ENCODE measurements at regions not wholly inside any gene's neighbourhood (a gene's known extent, or its start where the extent isn't known, plus 50 kb on each side); places are given as distances from the start of the nearest gene placed in this dataset.

GRCh38 chr6:40244699-40245098 lies 310.4 kb upstream of the MOCS1 start:
- TF ChIP-seq CTCF (IDR thresholded peaks at IDR 0.05; ENCODE audit: insufficient read depth, low read length, poor library complexity, severe bottlenecking): no peak
- Histone ChIP-seq H3K36me3 (ENCODE audit: control insufficient read depth, insufficient read depth, low read length) (no peaks in the 10 kb centered on the region), H3K4me3 (replicated peaks; ENCODE audit: low read depth, low read length) (no peak overlapping the region), H3K27me3 (replicated peaks; ENCODE audit: control insufficient read depth, insufficient read depth, low read length) (no peaks in the 10 kb centered on the region; the same call in 1 of the 2 replicates)
- DNase-seq (ENCODE audit: extremely low read depth, insufficient read length): no peak

GRCh38 chr6:40232698-40233097 lies 298.4 kb upstream of the MOCS1 start:
- Histone ChIP-seq H3K4me3 (replicated peaks; ENCODE audit: low read depth, low read length) (no peak overlapping the region), H3K36me3 (ENCODE audit: control insufficient read depth, insufficient read depth, low read length) (no peaks in the 10 kb centered on the region), H3K27me3 (replicated peaks; ENCODE audit: control insufficient read depth, insufficient read depth, low read length) (no peaks in the 10 kb centered on the region)
- no peak for DNase-seq (ENCODE audit: extremely low read depth, insufficient read length)
- TF ChIP-seq CTCF (IDR thresholded peaks at IDR 0.05; ENCODE audit: insufficient read depth, low read length, poor library complexity, severe bottlenecking): no peak

DNA sequence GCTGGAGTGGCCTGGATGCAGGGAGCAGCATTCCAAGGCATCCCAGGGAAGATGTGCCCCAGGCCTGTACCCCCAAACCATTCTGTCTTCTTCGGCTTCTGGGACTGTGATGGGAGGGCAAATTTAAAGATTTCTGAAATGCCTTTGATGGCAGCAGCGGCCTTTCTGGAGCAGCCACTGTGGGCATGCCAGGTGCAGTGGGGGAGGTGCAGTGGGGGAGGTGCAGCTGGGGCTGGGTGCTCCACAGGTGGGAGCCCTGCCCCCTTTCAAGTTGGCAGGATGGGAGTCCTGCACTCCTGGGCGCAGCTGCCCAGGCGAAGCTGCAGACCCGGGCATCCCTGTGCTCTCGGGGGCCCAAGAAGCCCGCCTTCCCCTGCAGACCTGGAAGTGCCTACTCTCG lies 293.5 kb upstream of the MOCS1 start:
- no peak for DNase-seq (ENCODE audit: extremely low read depth, insufficient read length)
- TF ChIP-seq CTCF (IDR thresholded peaks at IDR 0.05; ENCODE audit: insufficient read depth, low read length, poor library complexity, severe bottlenecking): no peak
- Histone ChIP-seq H3K27me3 (replicated peaks; ENCODE audit: control insufficient read depth, insufficient read depth, low read length) (no peaks in the 10 kb centered on the region), H3K36me3 (ENCODE audit: control insufficient read depth, insufficient read depth, low read length) (no peaks in the 10 kb centered on the region), H3K4me3 (replicated peaks; ENCODE audit: low read depth, low read length) (no peak overlapping the region)

DNA sequence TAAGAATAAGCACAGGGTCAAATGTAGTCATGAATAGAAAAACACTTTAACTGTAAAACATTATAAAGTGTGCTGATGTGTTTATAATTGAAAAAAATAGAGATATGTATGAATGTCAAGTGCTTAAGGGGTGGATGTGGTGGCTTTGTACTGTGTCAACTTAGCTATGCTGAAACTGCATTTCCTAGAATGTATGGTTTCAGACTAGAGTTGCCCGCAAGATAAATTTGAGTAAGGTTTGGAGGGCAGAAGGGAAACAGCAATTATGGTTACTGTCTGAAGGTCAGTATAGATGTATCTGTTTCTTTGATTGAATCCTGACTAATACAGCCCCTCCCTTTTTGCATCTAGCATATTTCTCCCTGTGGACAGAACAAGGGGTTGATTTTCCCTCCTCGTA lies 288.1 kb upstream of the MOCS1 start:
- DNase-seq (ENCODE audit: extremely low read depth, insufficient read length): no peak
- TF ChIP-seq CTCF (IDR thresholded peaks at IDR 0.05; ENCODE audit: insufficient read depth, low read length, poor library complexity, severe bottlenecking): no peak
- H3K4me3 ChIP-seq (replicated peaks; ENCODE audit: low read depth, low read length): no peak overlapping the region
- no peaks in the 10 kb centered on the region for H3K36me3 ChIP-seq (ENCODE audit: control insufficient read depth, insufficient read depth, low read length)
- H3K27me3 ChIP-seq (replicated peaks; ENCODE audit: control insufficient read depth, insufficient read depth, low read length): no peaks in the 10 kb centered on the region; the same call in 1 of the 2 replicates

DNA sequence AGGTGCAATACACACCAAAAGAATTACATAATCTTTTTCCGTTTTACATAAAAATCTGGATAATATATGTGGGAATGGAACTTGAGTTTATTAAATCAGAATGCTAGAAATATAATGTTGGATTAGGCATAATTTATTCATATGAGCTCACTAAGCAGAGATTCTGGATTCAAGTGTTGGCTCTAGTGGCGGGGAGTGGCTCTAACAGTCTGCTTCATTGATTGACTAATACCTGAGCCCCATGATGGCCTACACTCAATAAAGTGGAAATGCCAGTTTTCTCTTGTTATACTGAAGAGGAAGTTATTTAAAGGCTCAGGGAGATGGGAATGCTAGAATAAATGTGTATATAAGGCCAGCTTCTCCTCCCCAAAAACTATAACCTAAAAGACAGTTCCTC lies 285.5 kb upstream of the MOCS1 start:
- Histone ChIP-seq H3K36me3 (ENCODE audit: control insufficient read depth, insufficient read depth, low read length) (no peaks in the 10 kb centered on the region), H3K27me3 (replicated peaks; ENCODE audit: control insufficient read depth, insufficient read depth, low read length) (no peaks in the 10 kb centered on the region; the same call in 1 of the 2 replicates), H3K4me3 (replicated peaks; ENCODE audit: low read depth, low read length) (no peak overlapping the region)
- TF ChIP-seq CTCF (IDR thresholded peaks at IDR 0.05; ENCODE audit: insufficient read depth, low read length, poor library complexity, severe bottlenecking): no peak
- DNase-seq (ENCODE audit: extremely low read depth, insufficient read length): no peak

DNA sequence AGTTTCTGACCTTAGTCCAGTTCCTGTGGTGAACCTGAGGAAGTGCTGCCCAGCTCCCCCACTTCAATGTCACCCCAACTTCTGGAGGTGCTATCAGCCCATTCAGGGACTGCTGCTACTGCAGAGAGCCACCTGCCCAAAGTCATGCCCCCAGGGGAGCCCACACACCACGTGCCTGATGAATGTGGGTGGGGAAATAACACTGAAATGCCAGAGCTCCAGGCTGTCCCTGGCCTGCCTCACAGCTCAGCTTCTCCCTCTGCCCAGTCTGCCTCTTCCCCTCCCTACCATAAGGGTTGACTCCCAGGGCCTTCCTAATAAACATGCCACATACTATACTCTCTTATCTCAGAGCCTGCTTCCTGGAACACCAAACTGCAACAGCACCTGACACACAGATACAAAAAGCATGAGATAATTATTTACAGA lies 276.4 kb upstream of the MOCS1 start:
- H3K27me3 ChIP-seq (replicated peaks; ENCODE audit: control insufficient read depth, insufficient read depth, low read length): no peaks in the 10 kb centered on the region
- H3K36me3 ChIP-seq (ENCODE audit: control insufficient read depth, insufficient read depth, low read length): no peaks in the 10 kb centered on the region
- H3K4me3 ChIP-seq (replicated peaks; ENCODE audit: low read depth, low read length): no peak overlapping the region
- TF ChIP-seq CTCF (IDR thresholded peaks at IDR 0.05; ENCODE audit: insufficient read depth, low read length, poor library complexity, severe bottlenecking): no peak
- no peak for DNase-seq (ENCODE audit: extremely low read depth, insufficient read length)
